ENCODE measurements at regions not wholly inside any gene's neighbourhood (a gene's known extent, or its start where the extent isn't known, plus 50 kb on each side); places are given as distances from the start of the nearest gene placed in this dataset.
"Not testable (repeated sequence)": the region's sequence is repeated elsewhere in the genome, so short reads cannot be mapped to it uniquely, and the experiment has no call there.

DNA sequence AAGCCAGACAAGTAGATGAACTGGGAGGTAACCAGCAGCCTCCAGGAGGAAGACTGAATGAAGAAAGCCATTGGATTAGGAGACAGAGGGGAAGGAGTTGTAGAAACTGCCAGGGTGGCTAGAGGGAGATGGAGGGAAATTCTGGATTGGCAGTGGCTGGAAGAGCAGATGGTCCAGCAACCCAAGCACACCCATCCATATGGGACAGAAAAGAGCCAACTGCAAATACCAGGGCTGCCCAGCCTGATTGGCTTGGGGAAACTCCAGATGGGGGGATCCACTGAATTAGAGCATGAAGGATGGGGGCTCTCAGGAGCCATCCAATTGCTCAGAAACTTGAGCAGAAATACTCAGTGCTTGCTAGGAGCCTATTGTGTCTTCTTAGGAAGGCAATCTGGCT lies 173.5 kb upstream of the EPB41L3 start:
- no peak for DNase-seq

GRCh38 chr18:5710676-5711075 lies 166.9 kb upstream of the EPB41L3 start:
- no peak for DNase-seq

DNA sequence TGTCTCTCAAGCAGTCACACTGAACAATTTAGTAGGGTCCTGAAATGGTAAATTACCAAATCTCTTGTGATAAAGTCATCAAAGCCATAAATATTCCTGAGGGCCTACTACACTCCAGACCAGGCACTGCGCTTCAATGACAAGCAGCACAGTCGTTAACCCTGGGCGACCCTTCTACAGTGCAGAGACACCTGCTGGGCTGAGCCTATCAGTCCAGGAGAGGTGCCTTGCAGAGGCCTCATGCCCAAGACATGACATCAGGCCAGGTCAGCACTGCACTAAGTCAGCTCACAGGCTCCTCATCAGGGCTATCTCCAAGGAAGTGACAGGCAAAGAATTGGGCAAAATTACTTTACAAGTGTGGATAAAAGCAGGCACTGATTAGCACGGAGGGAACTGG lies 166.4 kb upstream of the EPB41L3 start:
- no peak for DNase-seq

- no peak for DNase-seq
Observed at GRCh38 chr18:5709476-5710095, 165.8 kb upstream of the EPB41L3 start.

DNA sequence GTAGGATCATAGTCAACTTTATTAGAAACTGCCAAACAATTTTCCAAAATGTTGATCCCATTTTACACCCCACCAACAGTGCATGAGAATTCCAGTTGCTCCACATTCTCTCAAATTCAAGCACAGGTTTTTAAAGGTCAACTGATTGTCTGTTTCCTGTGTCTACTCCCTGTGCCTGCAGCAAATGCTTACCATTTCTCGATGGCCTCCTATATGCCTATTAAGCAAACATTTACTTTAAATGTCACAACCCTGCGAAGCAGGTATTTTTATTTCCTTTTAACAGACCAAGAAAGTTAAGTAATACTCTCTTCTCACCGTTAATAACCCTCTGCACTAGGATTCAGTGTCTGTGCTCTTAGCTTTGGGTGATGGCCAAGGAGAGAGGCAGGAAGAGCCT lies 163.8 kb upstream of the EPB41L3 start:
- DNase-seq: no peak

GRCh38 chr18:5705393-5705792 lies 161.6 kb upstream of the EPB41L3 start:
- DNase-seq: no peak

GRCh38 chr18:5704847-5705246 lies 161.1 kb upstream of the EPB41L3 start:
- no peak for DNase-seq

DNA sequence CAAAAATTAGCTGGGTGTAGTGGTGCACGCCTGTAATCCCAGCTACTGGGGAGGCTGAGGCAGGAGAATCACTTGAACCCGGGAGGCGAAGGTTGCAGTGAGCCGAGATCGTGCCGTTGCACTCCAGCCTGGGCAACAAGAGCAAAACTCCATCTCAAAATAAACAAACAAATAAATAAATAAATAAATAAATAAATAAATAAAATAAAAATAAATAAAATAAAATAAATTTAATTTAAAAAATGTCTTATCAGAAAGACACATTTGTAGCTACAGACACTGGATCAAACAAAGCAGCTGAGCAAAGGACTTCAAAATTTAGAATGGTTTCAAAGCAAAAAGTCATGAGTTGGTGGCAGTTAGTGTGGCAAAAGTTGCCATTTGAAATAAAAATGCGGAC lies 158.2 kb upstream of the EPB41L3 start:
- not testable (repeated sequence) for DNase-seq

DNA sequence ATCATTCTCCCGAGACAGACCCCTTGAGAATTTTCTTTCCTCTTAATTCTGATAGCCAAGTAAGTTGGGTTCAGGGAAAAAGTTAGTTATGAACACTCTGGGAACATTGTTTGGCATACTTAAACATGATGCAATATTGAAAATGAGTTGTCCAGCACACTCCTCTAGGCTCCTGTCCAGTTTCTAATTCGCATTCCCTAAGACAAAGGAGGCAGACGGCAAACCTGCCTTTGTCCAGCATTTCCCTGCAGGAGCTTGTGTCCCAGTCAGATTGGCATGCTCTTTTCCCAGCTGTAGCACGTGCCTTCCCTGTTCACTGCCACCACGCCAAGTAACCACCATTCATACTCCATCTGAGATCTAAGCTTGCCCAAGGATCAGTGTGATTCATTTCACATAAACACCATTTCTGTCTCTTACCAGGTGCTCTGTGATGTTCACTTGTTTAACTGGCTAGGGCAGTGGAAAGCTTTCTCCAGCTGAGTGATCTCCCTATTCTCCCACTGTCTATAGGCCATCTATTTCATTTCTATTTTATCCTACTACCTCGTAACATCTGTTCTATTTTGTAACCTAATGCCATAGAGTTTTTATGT lies 150.0 kb upstream of the EPB41L3 start:
- no peak for DNase-seq

DNA sequence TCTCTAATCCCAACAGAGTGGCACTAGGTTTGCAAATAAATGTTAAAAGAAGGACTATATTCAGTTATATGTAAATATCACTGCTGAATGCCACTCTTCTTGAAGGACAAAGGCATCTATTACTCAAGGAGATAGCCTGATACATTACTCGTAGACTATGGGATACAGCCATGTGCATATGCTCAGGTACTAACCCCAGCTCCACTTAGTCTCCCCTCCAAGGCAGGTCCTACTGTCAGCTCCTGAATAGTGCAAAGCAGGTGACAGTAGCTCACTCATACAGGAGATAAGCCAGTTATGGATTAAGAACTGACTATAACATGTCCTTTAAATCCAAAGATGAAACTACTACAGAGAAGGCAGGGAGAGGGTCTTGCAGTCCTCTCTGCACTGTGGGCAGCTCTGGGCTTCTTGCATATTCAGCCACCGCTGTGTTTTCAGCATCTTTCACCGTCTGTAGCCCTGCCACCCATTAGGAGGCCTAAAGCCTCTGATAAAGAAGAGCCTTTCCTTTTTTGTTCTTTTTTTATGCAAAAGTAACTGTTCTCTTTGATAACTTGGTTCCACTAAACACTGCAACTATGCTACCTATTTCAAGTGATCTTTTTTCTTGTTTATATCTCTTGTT lies 135.1 kb upstream of the EPB41L3 start:
- no peak for DNase-seq

GRCh38 chr18:5678278-5678677 lies 134.5 kb upstream of the EPB41L3 start:
- DNase-seq: no peak

- no peak for DNase-seq
Observed at GRCh38 chr18:5673616-5674015, 129.8 kb upstream of the EPB41L3 start.

- no peak for DNase-seq
Observed at GRCh38 chr18:5669585-5669984, 125.8 kb upstream of the EPB41L3 start.

- no peak for DNase-seq
Observed at GRCh38 chr18:5668087-5668715, 124.4 kb upstream of the EPB41L3 start.

DNA sequence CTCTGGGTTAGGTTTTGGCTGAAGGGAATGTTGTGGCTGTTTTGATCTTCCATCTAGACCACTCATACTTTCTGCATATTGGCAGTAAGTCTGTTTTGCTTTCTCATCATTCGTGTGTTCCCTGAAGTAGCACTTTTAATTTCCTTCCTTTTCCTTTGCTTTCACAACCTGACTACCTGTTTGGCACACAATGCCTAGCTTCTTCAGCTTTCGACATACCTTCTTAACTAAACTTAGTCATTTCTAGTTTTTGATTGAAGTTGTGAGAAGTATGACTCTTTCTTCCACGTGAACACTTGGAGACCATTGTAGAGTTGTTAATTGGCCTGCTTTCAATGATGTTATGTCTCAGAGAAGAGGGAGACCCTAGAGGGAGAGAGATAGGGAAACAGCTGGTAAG lies 123.6 kb upstream of the EPB41L3 start:
- DNase-seq: no peak

DNA sequence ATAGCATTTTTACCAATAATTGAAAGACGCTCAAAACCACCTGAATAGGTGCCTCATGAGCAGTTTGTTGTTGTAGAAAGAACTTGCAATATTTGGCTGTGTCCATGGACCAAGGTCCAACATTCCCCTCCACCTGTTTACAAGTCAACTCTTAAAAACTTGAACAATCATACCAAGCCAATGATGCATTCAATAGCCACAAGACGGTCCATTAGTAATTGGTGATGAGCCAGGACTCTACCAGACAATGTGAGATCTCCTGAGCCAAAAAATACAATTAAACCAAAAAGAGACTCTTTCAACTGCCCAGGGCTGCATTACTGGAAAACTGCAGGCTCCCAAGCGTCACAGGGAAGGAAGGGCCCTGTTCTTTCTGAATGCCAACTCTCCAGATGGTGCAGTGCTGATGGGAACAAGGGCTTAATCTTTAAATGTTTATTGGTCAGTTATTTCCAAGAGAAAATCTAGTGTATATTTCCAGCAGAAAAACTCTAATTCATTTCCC lies 118.8 kb upstream of the EPB41L3 start:
- DNase-seq: no peak

- no peak for DNase-seq
Observed at GRCh38 chr18:5661179-5661578, 117.4 kb upstream of the EPB41L3 start.

GRCh38 chr18:5653802-5654201 lies 110.0 kb upstream of the EPB41L3 start:
- DNase-seq: no peak

GRCh38 chr18:5651736-5652135 lies 107.9 kb upstream of the EPB41L3 start:
- DNase-seq: no peak

DNA sequence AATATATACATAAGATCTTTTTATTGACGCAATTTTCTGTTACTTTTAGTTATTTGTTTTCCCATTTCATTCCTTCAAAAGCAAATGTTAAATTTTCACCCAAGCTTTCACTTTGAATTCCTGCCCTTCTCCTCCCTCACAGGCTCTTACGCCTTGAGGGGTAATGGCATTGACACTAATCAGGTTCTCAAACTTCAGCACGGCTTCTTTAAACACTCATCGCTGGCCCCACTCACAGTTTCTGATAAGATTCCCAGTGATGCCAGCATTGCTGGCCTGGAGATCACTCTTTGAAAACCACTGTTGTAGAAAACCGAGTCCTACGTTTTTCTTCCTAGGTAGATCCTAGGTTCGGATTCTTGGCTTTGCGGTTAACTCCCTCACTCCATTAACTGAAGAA lies 105.6 kb upstream of the EPB41L3 start:
- no peak for DNase-seq

DNA sequence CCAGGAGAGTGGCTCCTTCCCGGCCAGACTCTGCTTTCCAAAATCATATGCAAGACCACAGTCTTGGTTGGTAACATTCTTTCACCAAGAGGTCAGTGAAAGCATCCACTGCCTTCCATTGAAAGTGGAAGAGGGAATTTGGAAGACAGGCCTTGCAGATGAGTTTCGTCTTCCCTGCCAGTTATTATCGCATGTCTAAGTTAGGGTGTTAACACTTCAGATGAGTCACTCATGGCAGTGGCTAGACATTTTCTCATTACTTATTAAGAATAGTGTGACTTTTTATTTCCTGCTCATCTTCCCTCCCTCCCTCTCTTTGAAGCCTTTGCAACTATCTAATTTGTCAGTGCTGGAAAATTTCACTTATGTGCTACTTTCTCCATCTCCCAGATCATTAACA lies 102.9 kb upstream of the EPB41L3 start:
- DNase-seq: no peak

- no peak for DNase-seq
Observed at GRCh38 chr18:5643288-5643687, 99.5 kb upstream of the EPB41L3 start.

GRCh38 chr18:5640939-5641338 lies 97.1 kb upstream of the EPB41L3 start:
- no peak for DNase-seq

GRCh38 chr18:5639131-5639530 lies 95.3 kb upstream of the EPB41L3 start:
- DNase-seq: no peak
